OCI-LY1 (cell line): ENCODE measurements at regions not wholly inside any gene's neighbourhood (a gene's known extent, or its start where the extent isn't known, plus 50 kb on each side); places are given as distances from the start of the nearest gene placed in this dataset.

Experiments used
- H2AFZ ChIP-seq: fragments of 200-600 bp; sonication (generic), shearing (Covaris generic); 2 replicates; pipeline ENCODE4 v1.6.0; 2014; ENCODE audit warnings: antibody characterized with exemption, mild to moderate bottlenecking, low read length
- H3F3A ChIP-seq: fragments of 200-600 bp; sonication (generic), shearing (Covaris generic); 2 replicates; pipeline ENCODE4 v1.6.0; 2014; ENCODE audit warnings: mild to moderate bottlenecking, antibody characterized with exemption, low read length, moderate library complexity; ENCODE audit not compliant: insufficient read depth
- H3K27ac ChIP-seq: fragments of 200-600 bp; sonication (generic); 2 replicates; pipeline ENCODE4 v1.5.1; 2014; ENCODE audit warnings: low read length, mixed run types, mild to moderate bottlenecking, low read depth; ENCODE audit not compliant: poor library complexity, severe bottlenecking
- H3K27me3 ChIP-seq: fragments of 200-600 bp; sonication (generic); 2 replicates; pipeline ENCODE4 v1.6.0; 2014; ENCODE audit warnings: antibody characterized with exemption, mild to moderate bottlenecking, low read length, moderate library complexity; ENCODE audit not compliant: insufficient read depth
- H3K36me3 ChIP-seq: fragments of 200-600 bp; sonication (generic); 2 replicates; pipeline ENCODE4 v1.6.1; 2014; ENCODE audit warnings: mild to moderate bottlenecking, antibody characterized with exemption, low read length, moderate library complexity, mixed read lengths; ENCODE audit not compliant: insufficient read depth
- H3K4me1 ChIP-seq: fragments of 200-600 bp; sonication (generic); 2 replicates; pipeline ENCODE4 v1.5.1; 2014; ENCODE audit warnings: mild to moderate bottlenecking, low read length, moderate library complexity; ENCODE audit not compliant: insufficient read depth, severe bottlenecking
- H3K4me2 ChIP-seq: fragments of 200-600 bp; sonication (generic), shearing (Covaris generic); 2 replicates; pipeline ENCODE4 v1.6.1; 2014; ENCODE audit warnings: low read length
- H3K4me3 ChIP-seq: fragments of 200-600 bp; sonication (generic); 2 replicates; pipeline ENCODE4 v1.5.1; 2014; ENCODE audit warnings: low read length, low read depth, mild to moderate bottlenecking, mixed read lengths; ENCODE audit not compliant: poor library complexity, severe bottlenecking
- H3K79me2 ChIP-seq: fragments of 200-600 bp; shearing (Covaris generic); 2 replicates; pipeline ENCODE4 v1.6.1; 2016; ENCODE audit warnings: mixed run types, low read length, mixed read lengths; ENCODE audit not compliant: insufficient read depth
- H3K9ac ChIP-seq: fragments of 200-600 bp; sonication (generic), shearing (Covaris generic); 2 replicates; pipeline ENCODE4 v1.6.1; 2014; ENCODE audit warnings: mild to moderate bottlenecking, low read length, mixed read lengths
- H3K9me2 ChIP-seq: fragments of 200-600 bp; sonication (generic), shearing (Covaris generic); 2 replicates; pipeline ENCODE4 v1.6.1; 2014; ENCODE audit warnings: low read depth, mild to moderate bottlenecking, low read length, mixed read lengths
- H3K9me3 ChIP-seq: fragments of 200-600 bp; shearing (Covaris generic); 2 replicates; pipeline ENCODE4 v1.6.1; 2014; ENCODE audit warnings: low read length, mixed read lengths
- H4K20me1 ChIP-seq: fragments of 200-600 bp; sonication (generic), shearing (Covaris generic); 2 replicates; pipeline ENCODE4 v1.6.0; 2016; ENCODE audit warnings: mild to moderate bottlenecking, low read length; ENCODE audit not compliant: insufficient read depth
- CTCF ChIP-seq: fragments of 200-600 bp; sonication (generic), shearing (Covaris generic); IDR thresholded peaks from 2 replicates; pipeline ENCODE4 v1.5.1; 2017; ENCODE audit warnings: mild to moderate bottlenecking, antibody characterized with exemption, low read length, moderate library complexity, mixed read lengths
- EZH2 ChIP-seq: fragments of 200-600 bp; sonication (generic), shearing (Covaris generic); IDR thresholded peaks from 2 replicates; pipeline ENCODE4 v1.8.0; 2017; ENCODE audit warnings: borderline replicate concordance, mixed run types, mild to moderate bottlenecking, antibody characterized with exemption, low read length, moderate library complexity, mixed read lengths

DNA sequence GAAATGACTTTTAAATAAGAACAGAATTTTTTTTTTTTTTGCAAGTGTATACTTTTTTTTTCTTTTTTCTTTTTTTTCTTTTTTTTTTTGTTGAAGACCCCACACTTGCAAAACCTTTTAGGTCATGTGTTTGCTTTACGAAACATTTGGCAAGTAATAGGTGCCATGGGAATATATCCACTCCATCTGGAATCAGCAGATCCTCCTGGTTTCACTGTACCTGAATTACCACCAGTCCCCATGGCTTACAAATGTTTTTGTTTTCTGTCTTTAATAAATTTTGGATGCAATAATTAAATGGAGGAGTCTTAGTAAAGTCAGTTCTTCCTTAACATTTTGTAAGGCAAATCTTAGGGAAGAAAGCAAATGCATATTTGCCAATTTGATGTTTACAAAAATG, 559.7 kb upstream of the ZEB2 start:
- Histone ChIP-seq H3K9me3 (no peaks in the 10 kb centered on the region), H3K9ac (no peak overlapping the region), H3K79me2 (no peaks in the 10 kb centered on the region), H3K27ac (no peak overlapping the region), H2AFZ (no peak overlapping the region), H3K36me3 (no peaks in the 10 kb centered on the region), H3F3A (no peaks in the 10 kb centered on the region), H4K20me1 (no peaks in the 10 kb centered on the region), H3K4me1 (no peaks in the 10 kb centered on the region), H3K27me3 (no peaks in the 10 kb centered on the region), H3K4me3 (no peak overlapping the region), H3K9me2 (no peaks in the 10 kb centered on the region), H3K4me2 (no peak overlapping the region)
- TF ChIP-seq EZH2, result no peak

DNA sequence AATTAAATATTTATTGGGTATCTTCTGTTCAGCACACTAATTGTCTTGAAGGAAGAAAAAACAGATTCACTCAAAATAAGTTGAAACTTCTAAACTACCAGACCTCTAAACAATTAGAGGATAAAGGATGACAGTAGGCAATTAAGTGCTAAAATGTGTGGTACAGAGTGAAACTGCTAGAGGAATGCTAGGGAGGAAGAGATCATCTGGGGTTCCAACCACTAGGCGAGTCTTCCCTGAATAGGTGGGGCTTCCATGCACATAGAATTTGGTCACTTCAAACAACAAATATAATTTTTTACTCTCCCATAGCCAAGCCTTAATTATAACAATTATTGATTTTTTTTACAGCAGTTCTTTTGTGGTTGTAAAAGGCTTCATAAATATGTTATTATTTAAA, 559.0 kb upstream of the ZEB2 start:
- no peaks in the 10 kb centered on the region for H3K9me2 ChIP-seq
- no peaks in the 10 kb centered on the region for H3K9me3 ChIP-seq
- H3K27ac ChIP-seq, result no peak overlapping the region
- no peaks in the 10 kb centered on the region for H3K27me3 ChIP-seq
- H3K4me2 ChIP-seq, result no peak overlapping the region
- no peaks in the 10 kb centered on the region for H3K36me3 ChIP-seq
- no peaks in the 10 kb centered on the region for H3K4me1 ChIP-seq
- no peak overlapping the region for H3K9ac ChIP-seq
- no peak overlapping the region for H3K4me3 ChIP-seq
- no peak for TF ChIP-seq EZH2
- no peak for TF ChIP-seq CTCF
- no peaks in the 10 kb centered on the region for H3K79me2 ChIP-seq
- H4K20me1 ChIP-seq, result no peaks in the 10 kb centered on the region
- no peak overlapping the region for H2AFZ ChIP-seq
- H3F3A ChIP-seq, result no peaks in the 10 kb centered on the region

DNA sequence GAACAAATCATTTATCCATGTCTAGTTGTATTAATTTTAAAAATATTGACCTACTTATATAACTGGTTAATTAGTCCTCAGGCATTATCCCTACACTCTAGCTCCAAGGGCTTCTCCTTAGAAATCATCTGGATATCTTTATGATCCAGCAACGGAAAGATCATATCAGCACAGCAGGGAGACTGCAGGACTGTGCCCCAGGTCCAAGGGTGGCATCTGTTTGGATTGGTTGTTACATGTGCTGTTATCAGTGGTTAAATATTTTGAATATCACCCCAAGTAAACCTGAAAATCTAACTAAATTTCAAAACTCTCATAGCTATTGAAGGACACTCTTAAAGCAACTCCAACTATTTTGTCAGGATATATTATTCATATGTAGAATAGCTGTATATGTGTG, 556.2 kb upstream of the ZEB2 start:
- no peak overlapping the region for H3K4me2 ChIP-seq
- no peak overlapping the region for H3K4me3 ChIP-seq
- no peak overlapping the region for H3K27ac ChIP-seq
- no peaks in the 10 kb centered on the region for H4K20me1 ChIP-seq
- TF ChIP-seq CTCF, result no peak
- TF ChIP-seq EZH2, result no peak
- no peaks in the 10 kb centered on the region for H3K9me2 ChIP-seq
- no peak overlapping the region for H2AFZ ChIP-seq
- no peaks in the 10 kb centered on the region for H3K9me3 ChIP-seq
- no peaks in the 10 kb centered on the region for H3K4me1 ChIP-seq
- H3K9ac ChIP-seq, result no peak overlapping the region
- H3K79me2 ChIP-seq, result no peaks in the 10 kb centered on the region
- H3K36me3 ChIP-seq, result no peaks in the 10 kb centered on the region
- H3F3A ChIP-seq, result no peaks in the 10 kb centered on the region
- H3K27me3 ChIP-seq, result no peaks in the 10 kb centered on the region

- Histone ChIP-seq H2AFZ (no peak overlapping the region), H3K27ac (no peak overlapping the region), H4K20me1 (no peaks in the 10 kb centered on the region), H3K9me3 (no peaks in the 10 kb centered on the region), H3K9me2 (no peaks in the 10 kb centered on the region), H3K4me1 (no peaks in the 10 kb centered on the region), H3K27me3 (no peaks in the 10 kb centered on the region), H3F3A (no peaks in the 10 kb centered on the region), H3K9ac (no peak overlapping the region), H3K4me3 (no peak overlapping the region), H3K79me2 (no peaks in the 10 kb centered on the region), H3K4me2 (no peak overlapping the region), H3K36me3 (no peaks in the 10 kb centered on the region)
- no peak for TF ChIP-seq EZH2
- TF ChIP-seq CTCF, result no peak
Measured at GRCh38 chr2:145075454-145076062, 555.6 kb upstream of the ZEB2 start.
